ENCODE measurements at regions not wholly inside any gene's neighbourhood (a gene's known extent, or its start where the extent isn't known, plus 50 kb on each side); places are given as distances from the start of the nearest gene placed in this dataset.

GRCh38 chr22:49294656-49295464 is 532.8 kb downstream of the BRD1 start:
- no peak for DNase-seq

- DNase-seq, result no peak
These were observed 534.8 kb downstream of the BRD1 start for GRCh38 chr22:49292909-49293308.

- no peak for DNase-seq
These were observed 535.9 kb downstream of the BRD1 start for GRCh38 chr22:49291781-49292180.

GRCh38 chr22:49291169-49291568 is 536.5 kb downstream of the BRD1 start:
- DNase-seq, result no peak

GRCh38 chr22:49290711-49291110 is 537.0 kb downstream of the BRD1 start:
- DNase-seq, result no peak

GRCh38 chr22:49289822-49290679 is 537.6 kb downstream of the BRD1 start:
- no peak for DNase-seq

- no peak for DNase-seq
These were observed 541.4 kb downstream of the BRD1 start for GRCh38 chr22:49286181-49286760.

- no peak for DNase-seq
These were observed 542.7 kb downstream of the BRD1 start for GRCh38 chr22:49284931-49285330.

GRCh38 chr22:49284056-49284784 is 543.5 kb downstream of the BRD1 start:
- no peak for DNase-seq

- no peak for DNase-seq
These were observed 545.1 kb downstream of the BRD1 start for GRCh38 chr22:49282596-49282995.

- DNase-seq, result no peak
These were observed 546.0 kb downstream of the BRD1 start for GRCh38 chr22:49281467-49282340.

GRCh38 chr22:49278340-49278739 is 549.3 kb downstream of the BRD1 start:
- no peak for DNase-seq

GRCh38 chr22:49276567-49276966 is 551.1 kb downstream of the BRD1 start:
- DNase-seq, result no peak

GRCh38 chr22:49274754-49275380 is 552.8 kb downstream of the BRD1 start:
- DNase-seq, result no peak

- DNase-seq, result no peak
These were observed 555.0 kb downstream of the BRD1 start for GRCh38 chr22:49272546-49273125.

GRCh38 chr22:49271831-49272230 is 555.8 kb downstream of the BRD1 start:
- no peak for DNase-seq

GRCh38 chr22:49271369-49271727 is 556.3 kb downstream of the BRD1 start:
- no peak for DNase-seq

- DNase-seq, result no peak
These were observed 556.9 kb downstream of the BRD1 start for GRCh38 chr22:49270595-49271368.

GRCh38 chr22:49269928-49270327 is 557.7 kb downstream of the BRD1 start:
- DNase-seq, result no peak

GRCh38 chr22:49269371-49269770 is 558.3 kb downstream of the BRD1 start:
- no peak for DNase-seq
